ENCODE measurements at regions not wholly inside any gene's neighbourhood (a gene's known extent, or its start where the extent isn't known, plus 50 kb on each side); places are given as distances from the start of the nearest gene placed in this dataset. TPM values are rescaled to one million over a fixed set of nuclear protein-coding genes. Genes with fewer than 3 reads are reported as not detected.

DNA sequence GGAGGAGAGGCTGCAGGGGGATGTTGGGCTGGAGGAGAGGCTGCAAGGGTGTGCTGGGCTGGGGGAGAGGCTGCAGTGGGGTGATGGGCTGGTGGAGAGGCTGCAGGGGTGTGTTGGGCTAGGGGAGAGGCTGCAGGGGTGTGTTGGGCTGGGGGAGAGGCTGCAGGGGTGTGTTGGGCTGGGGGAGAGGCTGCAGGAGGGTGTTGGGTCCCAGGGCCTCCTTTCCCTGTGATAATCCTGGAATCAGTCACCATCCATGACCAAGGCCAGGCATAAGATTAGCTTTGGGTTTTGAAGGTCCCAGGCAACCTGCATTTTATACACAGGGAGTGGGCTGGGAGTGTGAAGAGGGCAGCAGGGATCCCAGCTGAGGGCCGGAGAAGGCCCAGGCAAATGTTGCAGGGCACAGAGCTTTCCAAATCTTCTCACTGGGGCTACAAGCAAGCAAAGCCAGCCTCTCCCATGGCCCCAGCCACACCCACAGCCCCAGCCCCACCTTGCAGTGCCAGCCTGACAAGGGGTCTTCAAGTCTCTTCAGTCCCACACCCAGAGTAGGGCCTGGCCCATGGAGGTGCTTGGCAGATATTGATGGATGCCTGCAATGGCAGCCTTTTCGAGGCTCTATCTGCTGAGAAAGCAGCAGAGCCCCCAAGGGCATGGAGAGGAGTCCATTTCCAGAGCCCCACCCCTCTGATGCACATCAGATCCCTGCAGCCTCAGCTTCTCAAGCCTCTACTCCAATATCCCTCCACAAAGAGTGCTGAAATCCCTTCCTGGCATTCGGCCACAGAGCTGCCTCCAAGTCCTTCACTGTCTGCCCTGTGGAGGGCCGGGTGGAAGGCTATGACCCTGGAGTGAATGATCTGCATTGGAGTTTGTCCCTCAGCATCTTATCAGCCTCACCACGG lies 50.3 kb upstream of the GLI2 start:
- ATAC-seq: no peak
- no peaks in the 10 kb centered on the region for H3K79me2 ChIP-seq (ENCODE audit: control insufficient read depth, insufficient read depth, low read length)
- no peak overlapping the region for H3K4me3 ChIP-seq
- no peak for FAIRE-seq
- 1% methylated on average over 5 of the region's 5 CpGs for WGBS (ENCODE audit: insufficient coverage, insufficient replicate concordance, low lambda C conversion rate, missing lambda C conversion rate)
- ChIA-PET RAD21 (ENCODE audit: unreplicated experiment) (no interaction called here), POLR2A (no interaction called here), SMC1A (ENCODE audit: uncharacterized antibody, unreplicated experiment) (no interaction called here), CTCF (interaction anchor here (0.6 kb wide), 1 partner anchor 134 kb away, joined by 3 read pairs; no protein-coding TSS in a partner anchor)
- no peak overlapping the region for H3K27ac ChIP-seq (ENCODE audit: control insufficient read depth, insufficient read depth)
- DNase-seq (ENCODE audit: low read depth, low spot score): no peak
- in situ Hi-C loops (cut with MboI) (loop anchor here (10.0 to 25.0 kb wide), 2 partner anchors 473 to 571 kb away; partner anchors contain the start of gene TMEM185B), intact Hi-C loops (cut with micrococcal nuclease; ENCODE audit: unreplicated experiment) (no loop called here)
- no peaks in the 10 kb centered on the region for H3K9me3 ChIP-seq (replicated peaks; ENCODE audit: control insufficient read depth, insufficient read depth, low read length)
- TF ChIP-seq MYC (IDR thresholded peaks at IDR 0.05; ENCODE audit: insufficient read depth, insufficient read length, insufficient replicate concordance, low read length, severe bottlenecking) (no peak), PAX8 (IDR thresholded peaks at IDR 0.05) (no peak), SIX5 (IDR thresholded peaks at IDR 0.05; ENCODE audit: low read depth, low read length, severe bottlenecking) (no peak), HDGF (IDR thresholded peaks at IDR 0.05) (no peak), ZNF207 (IDR thresholded peaks at IDR 0.05; ENCODE audit: borderline replicate concordance) (no peak), CHD4 (IDR thresholded peaks at IDR 0.05) (no peak), ZBED1 (IDR thresholded peaks at IDR 0.05; ENCODE audit: borderline replicate concordance) (no peak), ESRRA (IDR thresholded peaks at IDR 0.05; ENCODE audit: low read length) (no peak), MTA2 (IDR thresholded peaks at IDR 0.05; ENCODE audit: low read depth) (no peak)
- TF ChIP-seq, protein P1, sequence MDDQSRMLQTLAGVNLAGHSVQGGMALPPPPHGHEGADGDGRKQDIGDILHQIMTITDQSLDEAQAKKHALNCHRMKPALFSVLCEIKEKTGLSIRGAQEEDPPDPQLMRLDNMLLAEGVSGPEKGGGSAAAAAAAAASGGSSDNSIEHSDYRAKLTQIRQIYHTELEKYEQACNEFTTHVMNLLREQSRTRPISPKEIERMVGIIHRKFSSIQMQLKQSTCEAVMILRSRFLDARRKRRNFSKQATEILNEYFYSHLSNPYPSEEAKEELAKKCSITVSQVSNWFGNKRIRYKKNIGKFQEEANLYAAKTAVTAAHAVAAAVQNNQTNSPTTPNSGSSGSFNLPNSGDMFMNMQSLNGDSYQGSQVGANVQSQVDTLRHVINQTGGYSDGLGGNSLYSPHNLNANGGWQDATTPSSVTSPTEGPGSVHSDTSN (IDR thresholded peaks at IDR 0.05; ENCODE audit: insufficient replicate concordance, low read depth, low read length): no peak
- TF ChIP-seq, protein P2, sequence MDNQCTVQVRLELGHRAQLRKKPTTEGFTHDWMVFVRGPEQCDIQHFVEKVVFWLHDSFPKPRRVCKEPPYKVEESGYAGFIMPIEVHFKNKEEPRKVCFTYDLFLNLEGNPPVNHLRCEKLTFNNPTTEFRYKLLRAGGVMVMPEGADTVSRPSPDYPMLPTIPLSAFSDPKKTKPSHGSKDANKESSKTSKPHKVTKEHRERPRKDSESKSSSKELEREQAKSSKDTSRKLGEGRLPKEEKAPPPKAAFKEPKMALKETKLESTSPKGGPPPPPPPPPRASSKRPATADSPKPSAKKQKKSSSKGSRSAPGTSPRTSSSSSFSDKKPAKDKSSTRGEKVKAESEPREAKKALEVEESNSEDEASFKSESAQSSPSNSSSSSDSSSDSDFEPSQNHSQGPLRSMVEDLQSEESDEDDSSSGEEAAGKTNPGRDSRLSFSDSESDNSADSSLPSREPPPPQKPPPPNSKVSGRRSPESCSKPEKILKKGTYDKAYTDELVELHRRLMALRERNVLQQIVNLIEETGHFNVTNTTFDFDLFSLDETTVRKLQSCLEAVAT (IDR thresholded peaks at IDR 0.05): no peak
- no peak overlapping the region for H3K4me2 ChIP-seq (ENCODE audit: control insufficient read depth, insufficient read depth)
- BruUV-seq (replicated peaks): no TSS peak
- no peaks in the 10 kb centered on the region for H3K4me1 ChIP-seq (ENCODE audit: control insufficient read depth, insufficient read depth, low read length)
- no peak overlapping the region for H2AFZ ChIP-seq (ENCODE audit: control insufficient read depth, low read depth, low read length)
- no peaks in the 10 kb centered on the region for H3K36me3 ChIP-seq (ENCODE audit: control insufficient read depth in 2 of 2, insufficient read depth in 2 of 2, low read length in 1 of 2)
- H4K20me1 ChIP-seq (ENCODE audit: control insufficient read depth, insufficient read depth): no peaks in the 10 kb centered on the region
- no peak overlapping the region for H3K9ac ChIP-seq (ENCODE audit: control insufficient read depth, insufficient read depth, low read length)
- peaks cover 0 to 2% of the 10 kb centered on the region in 2 experiments; a peak in 1 of 4 replicates for H3K27me3 ChIP-seq (replicated peaks in 1 of 2; ENCODE audit: control insufficient read depth in 2 of 2, insufficient read depth in 2 of 2, low read length in 1 of 2)

Small RNA genes in the stretch of these regions (small RNA-seq; reads per million reads assigned to genes)
- gene RF00019: not detected

Data from GM12878 (cell line).